Thyroid gland (tissue), 4 donors: ENCODE measurements at regions not wholly inside any gene's neighbourhood (a gene's known extent, or its start where the extent isn't known, plus 50 kb on each side); places are given as distances from the start of the nearest gene placed in this dataset.

Source experiments
- DNase-seq, 2 donors: peaks; one replicate each; pipeline ENCODE4 v3.0.0-alpha.2; 2019
- H3K27ac ChIP-seq, 3 donors: fragments of 200-600 bp; sonication (generic); 1 replicate in 2 of 3; 2 replicates in 1 of 3; pipeline ENCODE4 v1.5.1; 2016 to 2019; ENCODE audit warnings: mild to moderate bottlenecking in 1 of 3, moderate library complexity in 1 of 3
- H3K27me3 ChIP-seq: fragments of 200-600 bp; sonication (generic); one replicate; pipeline ENCODE4 v1.5.1; 2019
- H3K36me3 ChIP-seq, 2 donors: fragments of 200-600 bp; sonication (generic); one replicate each; pipeline ENCODE4 v1.5.1; 2016 to 2019
- H3K4me1 ChIP-seq, 2 donors: fragments of 200-600 bp; sonication (generic); one replicate each; pipeline ENCODE4 v1.5.1; 2017 to 2019
- H3K4me3 ChIP-seq, 3 donors: fragments of 200-600 bp; sonication (generic); replicated peaks in 1 of 3; 1 replicate in 2 of 3; 2 replicates in 1 of 3; pipeline ENCODE4 v1.5.1; 2016; ENCODE audit warnings: mild to moderate bottlenecking in 1 of 3
- H3K9me3 ChIP-seq: fragments of 200-600 bp; sonication (generic); one replicate; pipeline ENCODE4 v1.5.1; 2017
- CTCF ChIP-seq, 6 experiments: fragments of 200-600 bp in 3 of 6; fragments of 450-650 bp in 3 of 6; sonication (generic) in 3 of 6; IDR thresholded peaks; one replicate each; pipeline ENCODE4 v1.5.1; 2016 to 2019; ENCODE audit warnings: antibody characterized with exemption in 6 of 6, mild to moderate bottlenecking in 2 of 6, inconsistent platforms in 1 of 6, moderate library complexity in 1 of 6
- POLR2A ChIP-seq, 2 donors: fragments of 450-650 bp; IDR thresholded peaks; one replicate each; pipeline ENCODE4 v1.6.1; 2017; ENCODE audit warnings: antibody characterized with exemption in 2 of 2, mild to moderate bottlenecking in 2 of 2, moderate library complexity in 1 of 2
- WGBS, 2 donors: methylation state at CpG; one replicate each; pipeline ENCODE4 v1.1.5; 2017; 5-methylcytosine and 5-hydroxymethylcytosine counted together
- intact Hi-C: fragments of 100-400 bp; cut with DNase I; formaldehyde crosslinking; loops from one replicate; pipeline ENCODE4 v1.15.1; 2023

GRCh38 chr13:57784633-57785032 is 153.1 kb downstream of the PCDH17 start:
- 90 to 93% methylated on average over 3 of the region's 3 CpGs for WGBS, 2 donors
- intact Hi-C loops, result no loop called here
- Histone ChIP-seq H3K27me3 (no peaks in the 10 kb centered on the region), H3K27ac (no peak overlapping the region), H3K4me1 (no peaks in the 10 kb centered on the region), H3K9me3 (no peaks in the 10 kb centered on the region), H3K4me3 (no peak overlapping the region), H3K36me3 (no peaks in the 10 kb centered on the region)
- TF ChIP-seq POLR2A (IDR thresholded peaks at IDR 0.05) (no peak), CTCF (IDR thresholded peaks at IDR 0.05) (no peak)
- no peak for DNase-seq

- Histone ChIP-seq H3K4me3 (no peak overlapping the region), H3K9me3 (no peaks in the 10 kb centered on the region), H3K27me3 (no peaks in the 10 kb centered on the region), H3K4me1 (no peaks in the 10 kb centered on the region), H3K36me3 (no peaks in the 10 kb centered on the region), H3K27ac (no peak overlapping the region)
- no peak for DNase-seq
- intact Hi-C loops, result no loop called here
- WGBS, 2 donors, result 77 to 86% methylated on average over 12 to 13 of the region's 16 CpGs
- TF ChIP-seq POLR2A (IDR thresholded peaks at IDR 0.05) (no peak), CTCF (IDR thresholded peaks at IDR 0.05) (no peak)
Observed at GRCh38 chr13:57787058-57787791, 155.7 kb downstream of the PCDH17 start.

GRCh38 chr13:57799624-57800023 is 168.1 kb downstream of the PCDH17 start:
- no peaks in the 10 kb centered on the region for H3K27me3 ChIP-seq
- H3K36me3 ChIP-seq, result no peaks in the 10 kb centered on the region
- intact Hi-C loops, result no loop called here
- H3K9me3 ChIP-seq, result no peaks in the 10 kb centered on the region
- no peak overlapping the region for H3K27ac ChIP-seq
- no peak overlapping the region for H3K4me3 ChIP-seq
- 56 to 68% methylated on average over 3 of the region's 3 CpGs for WGBS, 2 donors
- no peaks in the 10 kb centered on the region for H3K4me1 ChIP-seq
- no peak for DNase-seq
- TF ChIP-seq CTCF (IDR thresholded peaks at IDR 0.05) (no peak), POLR2A (IDR thresholded peaks at IDR 0.05) (no peak)

GRCh38 chr13:57813651-57814050 is 182.1 kb downstream of the PCDH17 start:
- no peaks in the 10 kb centered on the region for H3K27me3 ChIP-seq
- TF ChIP-seq CTCF (IDR thresholded peaks at IDR 0.05) (no peak), POLR2A (IDR thresholded peaks at IDR 0.05) (no peak)
- no peak overlapping the region for H3K27ac ChIP-seq
- H3K4me1 ChIP-seq, result no peaks in the 10 kb centered on the region
- H3K36me3 ChIP-seq, result no peaks in the 10 kb centered on the region
- 84 to 87% methylated on average over 2 of the region's 2 CpGs for WGBS, 2 donors
- no peak overlapping the region for H3K4me3 ChIP-seq
- intact Hi-C loops, result no loop called here
- DNase-seq, result no peak
- no peaks in the 10 kb centered on the region for H3K9me3 ChIP-seq

- Histone ChIP-seq H3K9me3 (no peaks in the 10 kb centered on the region), H3K27me3 (no peaks in the 10 kb centered on the region), H3K4me1 (no peaks in the 10 kb centered on the region), H3K36me3 (no peaks in the 10 kb centered on the region), H3K27ac (no peak overlapping the region), H3K4me3 (no peak overlapping the region)
- WGBS, 2 donors, result 84 to 86% methylated on average over 1 of the region's 1 CpG
- intact Hi-C loops, result no loop called here
- TF ChIP-seq CTCF (IDR thresholded peaks at IDR 0.05) (no peak), POLR2A (IDR thresholded peaks at IDR 0.05) (no peak)
- DNase-seq, result no peak
Observed at GRCh38 chr13:57815600-57815999, 184.1 kb downstream of the PCDH17 start.
